ENCODE measurements at regions not wholly inside any gene's neighbourhood (a gene's known extent, or its start where the extent isn't known, plus 50 kb on each side); places are given as distances from the start of the nearest gene placed in this dataset.

DNA sequence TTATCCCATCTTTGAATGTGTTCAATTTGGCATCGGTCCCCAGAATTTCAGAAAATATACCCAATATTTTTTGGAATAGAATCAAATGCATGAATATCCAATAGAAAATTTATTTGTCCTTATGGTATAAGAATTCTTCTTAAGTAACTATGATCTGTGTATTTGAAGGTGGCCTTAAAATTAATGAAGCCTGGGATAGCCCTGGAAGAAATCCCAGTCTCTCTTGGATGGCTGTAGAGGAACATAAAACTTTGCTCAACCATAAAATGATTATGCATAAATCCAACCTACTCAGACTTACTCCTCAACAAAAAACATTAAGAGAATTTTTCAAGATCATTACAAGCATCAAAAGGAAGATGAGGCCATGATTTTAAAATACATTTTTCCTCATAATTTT, 269.4 kb upstream of the SMIM31 start:
- DNase-seq (ENCODE audit: low spot score), result no peak
- TF ChIP-seq, protein P1, sequence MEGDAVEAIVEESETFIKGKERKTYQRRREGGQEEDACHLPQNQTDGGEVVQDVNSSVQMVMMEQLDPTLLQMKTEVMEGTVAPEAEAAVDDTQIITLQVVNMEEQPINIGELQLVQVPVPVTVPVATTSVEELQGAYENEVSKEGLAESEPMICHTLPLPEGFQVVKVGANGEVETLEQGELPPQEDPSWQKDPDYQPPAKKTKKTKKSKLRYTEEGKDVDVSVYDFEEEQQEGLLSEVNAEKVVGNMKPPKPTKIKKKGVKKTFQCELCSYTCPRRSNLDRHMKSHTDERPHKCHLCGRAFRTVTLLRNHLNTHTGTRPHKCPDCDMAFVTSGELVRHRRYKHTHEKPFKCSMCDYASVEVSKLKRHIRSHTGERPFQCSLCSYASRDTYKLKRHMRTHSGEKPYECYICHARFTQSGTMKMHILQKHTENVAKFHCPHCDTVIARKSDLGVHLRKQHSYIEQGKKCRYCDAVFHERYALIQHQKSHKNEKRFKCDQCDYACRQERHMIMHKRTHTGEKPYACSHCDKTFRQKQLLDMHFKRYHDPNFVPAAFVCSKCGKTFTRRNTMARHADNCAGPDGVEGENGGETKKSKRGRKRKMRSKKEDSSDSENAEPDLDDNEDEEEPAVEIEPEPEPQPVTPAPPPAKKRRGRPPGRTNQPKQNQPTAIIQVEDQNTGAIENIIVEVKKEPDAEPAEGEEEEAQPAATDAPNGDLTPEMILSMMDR (IDR thresholded peaks at IDR 0.05; ENCODE audit: extremely low read depth, missing control alignments), result no peak

DNA sequence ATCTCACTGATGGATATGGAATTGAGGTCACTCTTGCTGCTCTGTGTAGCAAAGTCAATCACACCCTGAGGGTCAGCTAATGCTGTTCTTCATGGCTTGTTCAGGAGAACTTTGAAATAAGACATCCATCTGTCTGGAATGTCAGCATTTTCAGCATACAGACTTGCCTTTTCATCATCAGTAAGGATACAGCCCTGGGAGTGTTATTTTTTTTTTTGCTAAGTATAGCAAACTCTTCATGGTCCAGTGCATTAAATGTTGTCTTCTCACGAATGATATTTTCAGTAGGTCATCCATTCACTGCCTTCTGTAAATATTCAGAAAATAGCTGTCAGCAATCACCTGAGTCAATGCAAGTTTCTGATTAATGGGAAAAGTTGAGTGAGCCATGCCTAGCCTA, 268.8 kb upstream of the SMIM31 start:
- TF ChIP-seq, protein P1 (IDR thresholded peaks at IDR 0.05; ENCODE audit: extremely low read depth, missing control alignments), result no peak
- DNase-seq (ENCODE audit: low spot score), result no peak

DNA sequence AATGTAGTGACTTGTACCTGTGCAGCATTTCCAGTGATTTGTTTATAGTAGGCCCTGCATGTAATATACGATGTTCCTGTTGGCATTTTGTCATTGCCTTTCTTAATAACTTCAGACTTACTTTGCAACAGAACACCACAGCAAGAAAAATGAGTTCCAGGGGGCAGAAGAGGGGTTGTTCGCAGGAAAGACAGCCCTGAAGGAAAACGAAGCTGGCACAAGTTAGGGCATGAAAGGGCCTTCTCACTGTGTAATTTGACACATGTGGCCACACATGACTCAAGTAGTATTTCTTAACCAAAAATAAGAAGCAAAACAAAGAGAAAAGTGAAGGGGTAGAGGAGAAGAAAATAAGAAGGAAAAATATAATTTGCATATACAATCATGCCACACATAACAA, 265.8 kb upstream of the SMIM31 start:
- TF ChIP-seq, protein P1 (IDR thresholded peaks at IDR 0.05; ENCODE audit: extremely low read depth, missing control alignments), result no peak
- no peak for DNase-seq (ENCODE audit: low spot score)

DNA sequence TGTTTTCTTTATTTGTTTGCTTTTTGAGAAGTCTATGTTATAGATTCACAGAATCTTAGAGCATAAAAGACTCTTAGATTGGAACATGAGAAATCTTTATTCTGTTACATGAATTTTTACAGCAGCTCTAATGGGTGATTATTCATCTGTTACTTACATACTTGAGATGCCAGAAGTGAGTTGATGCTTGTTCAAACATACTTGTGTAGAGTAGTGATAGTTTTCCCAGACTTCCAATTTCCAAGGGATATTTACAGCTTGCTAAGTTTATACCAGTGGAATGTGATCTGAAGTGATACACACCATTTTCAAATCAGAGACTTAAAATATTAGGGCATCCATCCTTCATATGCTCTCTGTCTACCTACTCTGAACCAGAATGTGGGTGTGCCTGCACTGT, 252.9 kb upstream of the SMIM31 start:
- TF ChIP-seq, protein P1 (IDR thresholded peaks at IDR 0.05; ENCODE audit: extremely low read depth, missing control alignments), result no peak
- DNase-seq (ENCODE audit: low spot score), result no peak

DNA sequence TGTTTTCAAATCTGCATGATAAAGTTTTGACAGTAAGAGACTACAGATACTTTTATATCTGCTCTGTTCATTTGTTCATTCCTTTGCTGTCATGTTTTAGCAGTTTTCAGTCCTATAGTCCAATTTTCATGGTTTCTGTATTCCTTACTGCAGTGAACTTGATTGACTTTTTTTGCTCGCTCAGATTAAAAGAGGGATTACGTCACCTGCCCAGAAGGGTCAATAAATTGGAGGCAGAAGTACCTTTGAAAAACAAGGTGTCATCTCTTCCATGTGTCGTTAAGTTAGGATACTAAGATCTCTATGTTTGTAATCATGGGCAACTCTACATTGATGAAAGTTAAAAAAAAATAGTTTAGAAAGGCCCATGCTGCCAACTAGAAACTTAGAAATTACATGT, 250.1 kb upstream of the SMIM31 start:
- TF ChIP-seq, protein P1 (IDR thresholded peaks at IDR 0.05; ENCODE audit: extremely low read depth, missing control alignments), result no peak
- no peak for DNase-seq (ENCODE audit: low spot score)

DNA sequence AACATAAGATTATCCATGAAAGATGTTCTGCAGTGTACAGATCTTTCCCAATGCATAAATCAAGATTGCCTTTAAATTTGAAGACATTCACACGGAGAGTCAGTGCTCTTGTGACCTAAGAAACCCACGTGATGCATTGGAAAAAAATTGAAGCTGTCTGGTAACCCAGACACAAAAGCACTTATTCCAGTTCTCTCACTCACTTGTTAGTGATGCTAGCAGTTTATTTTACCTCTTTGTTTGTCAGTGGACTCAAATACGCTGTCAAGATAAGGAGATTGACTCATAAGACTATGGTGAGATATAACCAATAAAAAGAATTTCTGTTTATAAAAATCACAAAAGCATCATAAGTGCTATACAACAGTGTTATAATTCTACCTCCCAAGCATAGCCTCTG, 245.8 kb upstream of the SMIM31 start:
- no peak for DNase-seq (ENCODE audit: low spot score)

DNA sequence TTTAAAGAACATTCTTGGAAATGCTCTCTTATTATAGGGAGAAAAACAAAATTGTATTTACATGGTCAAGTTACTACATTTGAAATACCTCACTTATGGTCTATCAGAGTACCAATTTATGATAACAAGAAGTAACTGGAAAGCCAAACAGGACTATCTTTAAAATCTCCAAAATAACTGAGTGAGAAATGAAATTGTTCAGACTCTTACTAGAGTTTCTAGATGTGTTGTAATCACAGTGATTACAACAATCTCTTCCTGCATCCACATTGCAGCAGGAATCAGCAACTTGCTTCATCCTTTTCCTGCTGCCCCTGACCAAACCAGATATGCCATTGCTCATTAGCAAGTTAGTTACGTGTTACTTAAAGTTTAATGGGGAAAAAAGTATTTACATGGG, 245.2 kb upstream of the SMIM31 start:
- TF ChIP-seq, protein P1 (IDR thresholded peaks at IDR 0.05; ENCODE audit: extremely low read depth, missing control alignments), result no peak
- DNase-seq (ENCODE audit: low spot score), result no peak

More for the DNA sequence above, 245.8 kb upstream of the SMIM31 start:
- TF ChIP-seq, protein P1 (IDR thresholded peaks at IDR 0.05; ENCODE audit: extremely low read depth, missing control alignments), result no peak
